Spinal cord (tissue), 9 donors: ENCODE measurements at regions not wholly inside any gene's neighbourhood (a gene's known extent, or its start where the extent isn't known, plus 50 kb on each side); places are given as distances from the start of the nearest gene placed in this dataset.

Experiments used
- DNase-seq, 6 donors: peaks; one replicate each; pipeline versions ENCODE4 v3.0.0 to v3.0.0-alpha.2; 2013 to 2015; ENCODE audit warnings: low spot score in 6 of 6, low read depth in 4 of 6
- H3K27ac ChIP-seq: one replicate; pipeline ENCODE4 v1.5.1; 2013; ENCODE audit warnings: low read depth, low read length, control low read depth
- H3K27me3 ChIP-seq: one replicate; pipeline ENCODE4 v1.6.1; 2013; ENCODE audit warnings: low read length; ENCODE audit not compliant: control insufficient read depth, insufficient read depth
- H3K36me3 ChIP-seq: one replicate; pipeline ENCODE4 v1.6.1; 2013; ENCODE audit warnings: low read length; ENCODE audit not compliant: control insufficient read depth, insufficient read depth
- H3K4me1 ChIP-seq: one replicate; pipeline ENCODE4 v1.6.1; 2013; ENCODE audit warnings: low read length; ENCODE audit not compliant: control insufficient read depth, insufficient read depth
- H3K4me3 ChIP-seq: one replicate; pipeline ENCODE4 v1.5.1; 2013; ENCODE audit warnings: low read depth, low read length, control low read depth
- H3K9me3 ChIP-seq: one replicate; pipeline ENCODE4 v1.6.1; 2013; ENCODE audit warnings: low read length; ENCODE audit not compliant: control insufficient read depth, insufficient read depth
- WGBS: methylation state at CpG from one replicate; pipeline ENCODE4 v1.1.5; 2013; ENCODE audit warnings: missing lambda C conversion rate; ENCODE audit not compliant: insufficient coverage; 5-methylcytosine and 5-hydroxymethylcytosine counted together
- donor health status: healthy.

GRCh38 chr21:24123785-24124184 is 1483.5 kb downstream of the MRPL39 start:
- DNase-seq = no peak
- Histone ChIP-seq H3K9me3 (no peaks in the 10 kb centered on the region), H3K4me1 (no peaks in the 10 kb centered on the region), H3K36me3 (no peaks in the 10 kb centered on the region), H3K27ac (no peak overlapping the region), H3K27me3 (no peaks in the 10 kb centered on the region), H3K4me3 (no peak overlapping the region)
- no CpG with 5 or more reads among the region's 1 CpG for WGBS

GRCh38 chr21:24118738-24119459 is 1488.4 kb downstream of the MRPL39 start:
- no peak overlapping the region for H3K27ac ChIP-seq
- DNase-seq = no peak
- H3K4me1 ChIP-seq = no peaks in the 10 kb centered on the region
- no peak overlapping the region for H3K4me3 ChIP-seq
- no peaks in the 10 kb centered on the region for H3K36me3 ChIP-seq
- 60% methylated on average over 4 of the region's 5 CpGs for WGBS
- H3K9me3 ChIP-seq = no peaks in the 10 kb centered on the region
- H3K27me3 ChIP-seq = no peaks in the 10 kb centered on the region

- Histone ChIP-seq H3K4me1 (no peaks in the 10 kb centered on the region), H3K9me3 (no peaks in the 10 kb centered on the region), H3K36me3 (no peaks in the 10 kb centered on the region), H3K4me3 (no peak overlapping the region), H3K27me3 (no peaks in the 10 kb centered on the region), H3K27ac (no peak overlapping the region)
- DNase-seq = no peak
- whole genome bisulfite sequencing = no CpG with 5 or more reads among the region's 2 CpGs
Measured at GRCh38 chr21:24115141-24115540, 1492.1 kb downstream of the MRPL39 start.

GRCh38 chr21:24112020-24112419 is 1495.3 kb downstream of the MRPL39 start:
- no peaks in the 10 kb centered on the region for H3K9me3 ChIP-seq
- WGBS = no CpG with 5 or more reads among the region's 5 CpGs
- no peak for DNase-seq
- H3K4me1 ChIP-seq = no peaks in the 10 kb centered on the region
- H3K4me3 ChIP-seq = no peak overlapping the region
- no peaks in the 10 kb centered on the region for H3K27me3 ChIP-seq
- no peaks in the 10 kb centered on the region for H3K36me3 ChIP-seq
- H3K27ac ChIP-seq = no peak overlapping the region

- H3K27me3 ChIP-seq = no peaks in the 10 kb centered on the region
- DNase-seq = no peak
- no peaks in the 10 kb centered on the region for H3K36me3 ChIP-seq
- H3K27ac ChIP-seq = no peak overlapping the region
- H3K4me1 ChIP-seq = no peaks in the 10 kb centered on the region
- H3K9me3 ChIP-seq = no peaks in the 10 kb centered on the region
- H3K4me3 ChIP-seq = no peak overlapping the region
Measured at GRCh38 chr21:24110846-24111245, 1496.4 kb downstream of the MRPL39 start.

GRCh38 chr21:24097181-24097580 is 1510.1 kb downstream of the MRPL39 start:
- no peaks in the 10 kb centered on the region for H3K27me3 ChIP-seq
- DNase-seq = no peak
- H3K27ac ChIP-seq = no peak overlapping the region
- H3K9me3 ChIP-seq = no peaks in the 10 kb centered on the region
- no peak overlapping the region for H3K4me3 ChIP-seq
- no CpG with 5 or more reads among the region's 1 CpG for WGBS
- H3K4me1 ChIP-seq = no peaks in the 10 kb centered on the region
- no peaks in the 10 kb centered on the region for H3K36me3 ChIP-seq

- Histone ChIP-seq H3K36me3 (no peaks in the 10 kb centered on the region), H3K27ac (no peak overlapping the region), H3K4me3 (no peak overlapping the region), H3K27me3 (no peaks in the 10 kb centered on the region), H3K9me3 (no peaks in the 10 kb centered on the region), H3K4me1 (no peaks in the 10 kb centered on the region)
- no peak for DNase-seq
- WGBS = 100% methylated on average over 1 of the region's 1 CpG
Measured at GRCh38 chr21:24096651-24097050, 1510.6 kb downstream of the MRPL39 start.

- no peaks in the 10 kb centered on the region for H3K36me3 ChIP-seq
- no peaks in the 10 kb centered on the region for H3K4me1 ChIP-seq
- no peak overlapping the region for H3K4me3 ChIP-seq
- no peak overlapping the region for H3K27ac ChIP-seq
- DNase-seq = no peak
- H3K27me3 ChIP-seq = no peaks in the 10 kb centered on the region
- H3K9me3 ChIP-seq = no peaks in the 10 kb centered on the region
Measured at GRCh38 chr21:24093032-24093431, 1514.2 kb downstream of the MRPL39 start.

GRCh38 chr21:24076179-24076578 is 1531.1 kb downstream of the MRPL39 start:
- no peak overlapping the region for H3K4me3 ChIP-seq
- no peaks in the 10 kb centered on the region for H3K4me1 ChIP-seq
- DNase-seq = peak in 2 of 6 donors; percentile 14 to 62
- H3K27ac ChIP-seq = no peak overlapping the region
- peaks cover 4% of the 10 kb centered on the region for H3K9me3 ChIP-seq
- H3K36me3 ChIP-seq = no peaks in the 10 kb centered on the region
- no peaks in the 10 kb centered on the region for H3K27me3 ChIP-seq

GRCh38 chr21:24055696-24056095 is 1551.6 kb downstream of the MRPL39 start:
- no peak overlapping the region for H3K27ac ChIP-seq
- no peaks in the 10 kb centered on the region for H3K36me3 ChIP-seq
- H3K4me3 ChIP-seq = no peak overlapping the region
- DNase-seq = no peak
- H3K27me3 ChIP-seq = no peaks in the 10 kb centered on the region
- H3K4me1 ChIP-seq = no peaks in the 10 kb centered on the region
- H3K9me3 ChIP-seq = no peaks in the 10 kb centered on the region
- WGBS = 93% methylated on average over 3 of the region's 3 CpGs
